ENCODE measurements at regions not wholly inside any gene's neighbourhood (a gene's known extent, or its start where the extent isn't known, plus 50 kb on each side); places are given as distances from the start of the nearest gene placed in this dataset.
A peak's percentile ranks its signal among the peaks of the same experiment; 100 is the strongest.

- no peak for TF ChIP-seq CTCF (IDR thresholded peaks at IDR 0.05; ENCODE audit: insufficient read depth, low read depth, low read length, missing control alignments)
- peak; percentile 12 for DNase-seq (ENCODE audit: low read depth)
- H3K4me3 ChIP-seq (ENCODE audit: low read length): no peak overlapping the region
Observed at GRCh38 chr6:14621518-14621917, 503.9 kb downstream of the CD83 start.

GRCh38 chr6:14622085-14622484, 504.5 kb downstream of the CD83 start:
- DNase-seq (ENCODE audit: low read depth): no peak
- no peak overlapping the region for H3K4me3 ChIP-seq (ENCODE audit: low read length)
- no peak for TF ChIP-seq CTCF (IDR thresholded peaks at IDR 0.05; ENCODE audit: insufficient read depth, low read depth, low read length, missing control alignments)

- no peak for TF ChIP-seq CTCF (IDR thresholded peaks at IDR 0.05; ENCODE audit: insufficient read depth, low read depth, low read length, missing control alignments)
- DNase-seq (ENCODE audit: low read depth): no peak
- H3K4me3 ChIP-seq (ENCODE audit: low read length): no peak overlapping the region
Observed at GRCh38 chr6:14622909-14623505, 505.4 kb downstream of the CD83 start.

GRCh38 chr6:14625173-14625895, 507.8 kb downstream of the CD83 start:
- no peak for TF ChIP-seq CTCF (IDR thresholded peaks at IDR 0.05; ENCODE audit: insufficient read depth, low read depth, low read length, missing control alignments)
- no peak overlapping the region for H3K4me3 ChIP-seq (ENCODE audit: low read length)

DNA sequence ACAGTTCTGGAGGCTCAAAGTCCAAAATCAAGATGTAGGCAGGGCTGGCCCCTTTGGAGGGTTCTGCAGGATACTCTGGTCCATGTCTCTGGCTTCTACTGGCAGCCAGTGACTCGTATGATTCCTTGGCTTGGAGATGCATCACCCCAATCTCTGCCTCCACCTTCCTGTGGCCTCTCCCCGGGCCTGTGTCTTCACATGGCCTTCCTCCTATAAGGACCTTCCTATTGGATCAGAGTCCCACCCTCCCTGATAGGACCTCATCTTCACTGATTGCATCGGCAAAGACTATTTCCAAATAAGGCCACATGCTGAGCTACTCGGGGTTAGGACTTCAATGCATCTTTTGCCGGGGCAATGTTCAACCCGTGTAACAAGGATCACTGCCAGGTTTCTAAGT, 509.0 kb downstream of the CD83 start:
- no peak for TF ChIP-seq CTCF (IDR thresholded peaks at IDR 0.05; ENCODE audit: insufficient read depth, low read depth, low read length, missing control alignments)
- no peak overlapping the region for H3K4me3 ChIP-seq (ENCODE audit: low read length)
- DNase-seq (ENCODE audit: low read depth): no peak

More at GRCh38 chr6:14625173-14625895, 507.8 kb downstream of the CD83 start:
- DNase-seq (ENCODE audit: low read depth): no peak

- DNase-seq (ENCODE audit: low read depth): no peak
- no peak overlapping the region for H3K4me3 ChIP-seq (ENCODE audit: low read length)
- TF ChIP-seq CTCF (IDR thresholded peaks at IDR 0.05; ENCODE audit: insufficient read depth, low read depth, low read length, missing control alignments): no peak
Observed at GRCh38 chr6:14630016-14630415, 512.4 kb downstream of the CD83 start.

- no peak for TF ChIP-seq CTCF (IDR thresholded peaks at IDR 0.05; ENCODE audit: insufficient read depth, low read depth, low read length, missing control alignments)
- H3K4me3 ChIP-seq (ENCODE audit: low read length): no peak overlapping the region
- no peak for DNase-seq (ENCODE audit: low read depth)
Observed at GRCh38 chr6:14633479-14633878, 515.9 kb downstream of the CD83 start.
